Common myeloid progenitor, CD34-positive (primary cell): ENCODE measurements at regions not wholly inside any gene's neighbourhood (a gene's known extent, or its start where the extent isn't known, plus 50 kb on each side); places are given as distances from the start of the nearest gene placed in this dataset.

Experiments used
- CTCF ChIA-PET: fragments of 350-600 bp; sonication (Branson Sonifier 250); formaldehyde crosslinking; loops from one replicate; lab custom pipeline; 2021; ENCODE audit warnings: antibody characterized with exemption; lab: Charles Lee
- POLR2A ChIA-PET: fragments of 350-600 bp; sonication (Branson Sonifier 250); formaldehyde crosslinking; loops from one replicate; lab custom pipeline; 2021; ENCODE audit warnings: antibody characterized with exemption; lab: Charles Lee
- DNase-seq, 3 donors: peaks; one replicate each; pipeline versions ENCODE4 v3.0.0 to v3.0.0-alpha.2; 2013
- H3K27ac ChIP-seq, 2 experiments: 1 replicate in 1 of 2; 2 replicates in 1 of 2; pipeline ENCODE4 v1.7.0; 2013; ENCODE audit warnings: inconsistent platforms in 2 of 2, low read length in 2 of 2, mild to moderate bottlenecking in 2 of 2, low read depth in 1 of 2, moderate library complexity in 1 of 2; ENCODE audit not compliant: severe bottlenecking in 2 of 2, insufficient read depth in 1 of 2, poor library complexity in 1 of 2
- H3K27me3 ChIP-seq, 5 experiments: replicated peaks in 2 of 5; 1 replicate in 3 of 5; 2 replicates in 2 of 5; pipeline versions ENCODE4 v1.6.1 to v1.7.0; 2013; ENCODE audit warnings: low read length in 4 of 5, mild to moderate bottlenecking in 2 of 5, moderate library complexity in 2 of 5, inconsistent platforms in 1 of 5; ENCODE audit not compliant: insufficient read depth in 5 of 5, control insufficient read depth in 4 of 5
- H3K36me3 ChIP-seq, 4 experiments: 1 replicate in 2 of 4; 2 replicates in 2 of 4; pipeline versions ENCODE4 v1.6.1 to v1.7.0; 2013; ENCODE audit warnings: low read length in 3 of 4, control low read depth in 1 of 4, mild to moderate bottlenecking in 1 of 4; ENCODE audit not compliant: control insufficient read depth in 4 of 4, insufficient read depth in 4 of 4
- H3K4me1 ChIP-seq, 4 experiments: 1 replicate in 3 of 4; 2 replicates in 1 of 4; pipeline versions ENCODE4 v1.6.1 to v1.7.1; 2013; ENCODE audit warnings: low read length in 3 of 4, mild to moderate bottlenecking in 3 of 4, control low read depth in 1 of 4, inconsistent platforms in 1 of 4, moderate library complexity in 1 of 4; ENCODE audit not compliant: control insufficient read depth in 4 of 4, insufficient read depth in 4 of 4; ENCODE audit errors: control extremely low read depth in 1 of 4
- H3K4me3 ChIP-seq, 7 experiments: 1 replicate in 4 of 7; 2 replicates in 3 of 7; pipeline versions ENCODE4 v1.5.1 to v1.7.0; 2013; ENCODE audit warnings: mild to moderate bottlenecking in 7 of 7, low read length in 6 of 7, moderate library complexity in 6 of 7, inconsistent platforms in 2 of 7, low read depth in 2 of 7, control low read depth in 1 of 7; ENCODE audit not compliant: insufficient read depth in 4 of 7, control insufficient read depth in 1 of 7; ENCODE audit errors: extremely low read depth in 1 of 7
- H3K9me3 ChIP-seq, 5 experiments: 1 replicate in 4 of 5; 2 replicates in 1 of 5; pipeline versions ENCODE4 v1.6.1 to v1.7.1; 2013; ENCODE audit warnings: low read length in 4 of 5, mild to moderate bottlenecking in 2 of 5, inconsistent platforms in 1 of 5, low read depth in 1 of 5, moderate library complexity in 1 of 5; ENCODE audit not compliant: control insufficient read depth in 4 of 5, insufficient read depth in 2 of 5; ENCODE audit errors: control extremely low read depth in 1 of 5
- WGBS: methylation state at CpG from one replicate; pipeline ENCODE4 v1.1.5; 2013; ENCODE audit not compliant: insufficient coverage; 5-methylcytosine and 5-hydroxymethylcytosine counted together

DNA sequence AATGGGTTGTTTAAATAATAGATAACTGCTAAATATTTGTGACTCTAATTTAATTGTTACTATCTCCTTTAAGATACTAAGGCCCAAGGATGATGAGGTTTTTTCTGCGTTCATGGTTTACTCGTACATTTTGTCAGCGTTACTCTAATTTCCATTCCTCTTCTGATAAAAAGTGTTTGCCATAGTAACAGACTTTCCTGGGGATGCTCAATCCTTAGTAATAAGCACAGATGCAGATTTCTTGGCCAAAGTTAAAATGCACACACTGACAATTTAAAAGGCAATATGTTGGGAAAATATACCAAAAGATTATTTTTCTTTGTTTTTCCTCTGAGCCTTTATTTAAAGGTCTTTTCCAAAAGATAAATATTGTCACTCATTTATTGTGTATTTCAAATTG is 149.6 kb downstream of the IRS2 start:
- Histone ChIP-seq H3K4me3 (no peak overlapping the region), H3K9me3 (peaks cover 4 to 32% (median 20%) of the 10 kb centered on the region in 5 experiments), H3K36me3 (no peaks in the 10 kb centered on the region), H3K27ac (no peak overlapping the region), H3K4me1 (no peaks in the 10 kb centered on the region), H3K27me3 (no peaks in the 10 kb centered on the region)
- CTCF ChIA-PET, result interaction anchor here (1.3 kb wide), 1 partner anchor 10 kb away, joined by 3 read pairs; no protein-coding TSS in a partner anchor
- POLR2A ChIA-PET, result no interaction called here
- WGBS, result 100% methylated on average over 1 of the region's 3 CpGs
- DNase-seq, result no peak

DNA sequence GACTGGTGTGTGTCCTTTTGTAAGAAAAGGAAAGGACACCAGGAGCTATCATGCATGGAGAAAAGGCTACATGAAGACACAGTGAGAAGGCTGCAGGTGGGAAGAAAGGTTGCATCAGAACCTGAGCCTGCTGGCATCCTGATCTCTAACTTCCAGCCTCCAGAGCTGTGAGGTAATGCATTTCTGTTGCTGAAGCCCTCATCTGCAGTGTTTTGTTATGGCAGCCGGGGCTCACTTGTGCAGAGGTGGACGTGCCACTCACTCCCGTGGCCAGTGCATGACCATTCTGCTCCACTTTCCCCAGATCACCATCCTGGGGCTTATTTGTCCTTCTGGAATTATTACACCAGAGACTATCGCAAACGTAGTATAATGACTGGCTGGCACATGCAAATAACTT is 155.3 kb downstream of the IRS2 start:
- DNase-seq, result no peak
- Histone ChIP-seq H3K27ac (no peak overlapping the region), H3K27me3 (peaks cover 0 to 3% (median 0%) of the 10 kb centered on the region in 5 experiments), H3K4me3 (no peak overlapping the region), H3K9me3 (peaks cover 0 to 2% (median 0%) of the 10 kb centered on the region in 5 experiments), H3K4me1 (no peaks in the 10 kb centered on the region), H3K36me3 (no peaks in the 10 kb centered on the region)
- ChIA-PET CTCF (interaction anchor here (0.6 kb wide), 1 partner anchor 93 kb away, joined by 3 read pairs; no protein-coding TSS in a partner anchor), POLR2A (no interaction called here)
- 100% methylated on average over 3 of the region's 5 CpGs for WGBS

DNA sequence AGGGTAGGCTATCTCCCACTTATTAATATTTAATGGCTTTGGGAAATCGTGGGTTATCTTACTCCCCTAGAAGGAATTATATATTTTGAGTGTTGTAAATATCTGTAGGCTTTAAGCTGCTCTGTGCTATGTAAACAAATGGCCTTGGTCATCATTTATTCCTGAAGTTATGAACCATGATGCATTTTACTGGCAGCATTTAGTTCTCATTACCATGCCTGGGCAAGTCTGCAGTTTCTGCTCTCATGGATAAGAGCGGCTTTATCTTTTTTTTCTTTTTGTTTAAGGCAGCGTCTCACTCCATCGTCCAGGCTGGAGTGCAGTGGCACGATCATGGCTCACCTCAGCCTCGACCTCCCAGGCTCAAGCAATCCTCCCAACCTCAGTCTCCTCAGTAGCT is 156.1 kb downstream of the IRS2 start:
- WGBS, result 96% methylated on average over 5 of the region's 6 CpGs
- H3K27me3 ChIP-seq, result peaks cover 0 to 3% (median 0%) of the 10 kb centered on the region in 5 experiments
- H3K4me1 ChIP-seq, result no peaks in the 10 kb centered on the region
- no peaks in the 10 kb centered on the region for H3K36me3 ChIP-seq
- CTCF ChIA-PET, result no interaction called here
- no peak overlapping the region for H3K27ac ChIP-seq
- no peak overlapping the region for H3K4me3 ChIP-seq
- DNase-seq, result no peak
- POLR2A ChIA-PET, result no interaction called here
- H3K9me3 ChIP-seq, result peaks cover 0 to 2% (median 0%) of the 10 kb centered on the region in 5 experiments

DNA sequence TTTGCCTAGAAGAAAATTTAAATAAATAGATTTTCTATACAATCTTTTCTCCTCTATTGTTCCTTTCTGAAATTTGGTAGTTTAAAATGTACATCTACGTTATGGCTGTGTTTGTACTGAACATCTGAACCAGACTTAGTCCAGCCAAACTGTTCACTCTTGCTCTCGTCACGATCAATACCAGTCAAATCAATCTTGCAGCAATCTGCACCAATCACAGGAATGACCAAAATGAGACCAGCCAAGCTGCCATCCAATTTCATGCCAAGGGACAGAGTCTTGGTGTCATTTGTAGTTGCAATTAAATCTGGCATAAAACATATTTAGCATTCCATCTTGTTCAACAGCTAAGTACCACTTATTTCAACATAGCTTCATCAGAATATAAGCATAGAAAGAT is 156.6 kb downstream of the IRS2 start:
- Histone ChIP-seq H3K9me3 (peaks cover 0 to 2% (median 0%) of the 10 kb centered on the region in 5 experiments), H3K4me3 (no peak overlapping the region), H3K27me3 (peaks cover 0 to 3% (median 0%) of the 10 kb centered on the region in 5 experiments), H3K36me3 (no peaks in the 10 kb centered on the region), H3K4me1 (no peaks in the 10 kb centered on the region), H3K27ac (no peak overlapping the region)
- 100% methylated on average over 2 of the region's 3 CpGs for WGBS
- DNase-seq, result no peak
- CTCF ChIA-PET, result interaction anchor here (0.9 kb wide), 1 partner anchor 16 kb away, joined by 3 read pairs; no protein-coding TSS in a partner anchor
- POLR2A ChIA-PET, result no interaction called here

DNA sequence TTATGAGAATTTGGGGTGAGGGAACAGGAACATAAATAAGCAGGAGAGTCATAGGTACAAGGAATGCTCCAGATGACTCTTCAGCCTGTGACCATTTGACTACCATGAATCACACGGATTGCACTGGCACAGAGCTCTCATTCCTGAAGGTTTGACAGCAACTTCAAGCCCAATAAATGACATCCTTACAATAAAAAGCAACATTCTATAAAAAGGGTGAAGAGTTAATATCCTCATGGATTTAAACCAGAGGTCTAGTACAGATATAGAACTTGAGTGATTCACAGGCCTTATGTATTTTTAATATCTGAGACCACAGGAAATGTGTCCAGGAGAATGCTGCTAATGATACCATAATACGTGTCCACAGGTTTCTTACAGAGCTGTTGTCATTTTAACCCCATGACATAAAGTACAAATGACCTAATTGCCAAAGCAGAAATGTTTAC is 158.1 kb downstream of the IRS2 start:
- Histone ChIP-seq H3K4me3 (no peak overlapping the region), H3K36me3 (no peaks in the 10 kb centered on the region), H3K27me3 (peaks cover 0 to 3% (median 0%) of the 10 kb centered on the region in 5 experiments), H3K4me1 (no peaks in the 10 kb centered on the region), H3K9me3 (peaks cover 0 to 2% (median 0%) of the 10 kb centered on the region in 5 experiments), H3K27ac (no peak overlapping the region)
- ChIA-PET POLR2A (no interaction called here), CTCF (no interaction called here)
- WGBS, result no CpG with 5 or more reads among the region's 2 CpGs
- no peak for DNase-seq

DNA sequence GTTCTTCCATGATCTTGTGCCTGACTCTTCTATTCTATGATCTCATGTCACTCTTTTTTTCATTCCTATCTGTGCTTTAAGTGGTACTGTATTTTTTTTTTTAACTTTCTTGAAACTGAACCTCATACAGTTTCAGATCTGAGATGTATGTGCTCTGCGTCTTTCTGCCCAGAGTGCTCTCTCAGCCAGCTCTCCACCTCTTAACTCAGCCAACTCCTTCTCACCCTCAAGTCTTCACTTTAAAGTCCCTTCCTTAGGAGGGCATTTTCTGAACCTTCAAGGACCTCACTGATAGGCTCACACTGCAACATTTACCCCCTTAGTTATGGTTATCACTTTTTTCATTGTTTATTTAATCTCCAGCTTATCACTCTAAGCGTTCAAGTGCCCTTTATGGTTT is 158.7 kb downstream of the IRS2 start:
- H3K27me3 ChIP-seq, result peaks cover 0 to 3% (median 0%) of the 10 kb centered on the region in 5 experiments
- no peak overlapping the region for H3K4me3 ChIP-seq
- H3K4me1 ChIP-seq, result no peaks in the 10 kb centered on the region
- no peak for DNase-seq
- CTCF ChIA-PET, result interaction anchor here (1.1 kb wide), 1 partner anchor 190 kb away, joined by 3 read pairs; no protein-coding TSS in a partner anchor
- POLR2A ChIA-PET, result no interaction called here
- H3K9me3 ChIP-seq, result peaks cover 0 to 2% (median 0%) of the 10 kb centered on the region in 5 experiments
- H3K36me3 ChIP-seq, result no peaks in the 10 kb centered on the region
- 83% methylated on average over 2 of the region's 2 CpGs for WGBS
- H3K27ac ChIP-seq, result no peak overlapping the region

DNA sequence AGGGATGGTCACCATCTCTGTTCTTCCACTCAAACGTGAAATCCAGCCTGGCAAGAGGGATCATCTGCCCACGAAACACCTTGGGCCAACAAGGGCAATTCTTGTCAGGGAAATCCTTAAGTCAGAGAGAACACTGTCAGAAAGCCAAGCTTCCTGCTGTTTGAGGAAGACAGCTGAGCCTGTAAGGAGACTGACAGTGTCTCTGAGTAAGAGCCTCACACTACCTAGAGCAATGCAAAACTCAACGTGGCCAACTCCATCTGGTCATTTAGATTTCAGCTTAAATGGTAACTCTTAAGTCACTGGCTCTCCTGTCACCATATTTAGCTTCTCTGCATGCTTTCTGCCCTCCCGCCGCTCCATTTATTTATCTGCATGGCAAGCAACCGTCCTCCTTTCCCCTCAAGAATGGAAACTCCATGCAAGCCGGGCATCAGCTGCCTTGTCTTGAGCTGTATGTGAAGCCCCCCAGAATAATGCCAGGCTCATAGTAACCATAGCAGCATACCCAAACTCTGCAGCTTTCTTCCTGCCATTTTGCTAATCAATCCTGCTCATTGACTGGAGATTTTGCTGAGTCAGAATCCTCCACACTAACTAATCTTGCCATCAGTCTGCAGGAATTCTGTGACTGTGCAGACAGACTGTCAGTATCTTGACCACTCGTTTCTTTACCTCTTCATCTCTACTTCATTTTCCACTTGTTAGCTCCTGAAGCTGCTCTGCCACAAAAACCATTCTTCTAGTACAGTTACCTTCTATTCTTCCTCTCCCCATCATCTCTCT is 159.8 kb downstream of the IRS2 start:
- ChIA-PET CTCF (interaction anchor here (1.1 kb wide), 3 partner anchors 11 to 191 kb away, joined by 3 read pairs; no protein-coding TSS in a partner anchor), POLR2A (no interaction called here)
- no peak for DNase-seq
- no peaks in the 10 kb centered on the region for H3K36me3 ChIP-seq
- WGBS, result 84% methylated on average over 8 of the region's 8 CpGs
- H3K27me3 ChIP-seq, result peaks cover 0 to 3% (median 0%) of the 10 kb centered on the region in 5 experiments
- H3K4me1 ChIP-seq, result no peaks in the 10 kb centered on the region
- no peak overlapping the region for H3K4me3 ChIP-seq
- peaks cover 0 to 2% (median 0%) of the 10 kb centered on the region in 5 experiments for H3K9me3 ChIP-seq
- no peak overlapping the region for H3K27ac ChIP-seq
